K562 (cell line): ENCODE measurements at regions not wholly inside any gene's neighbourhood (a gene's known extent, or its start where the extent isn't known, plus 50 kb on each side); places are given as distances from the start of the nearest gene placed in this dataset.

ENCODE experiments used
- EHMT2 ChIP-seq: fragments of 450-650 bp; IDR thresholded peaks from 2 replicates; pipeline ENCODE4 v1.6.1; 2018; ENCODE audit warnings: antibody characterized with exemption
- PHB ChIP-seq: fragments of 250-450 bp; sonication (Bioruptor Pico); IDR thresholded peaks from 2 replicates; pipeline ENCODE4 v1.5.0; 2021
- RHOXF2B ChIP-seq: fragments of 250-450 bp; sonication (Bioruptor Pico); conservative IDR thresholded peaks from 2 replicates; pipeline ENCODE4 v1.5.1; 2021
- XRCC4 ChIP-seq: IDR thresholded peaks from one replicate; pipeline ENCODE4 v1.6.1; 2011; ENCODE audit not compliant: insufficient read depth, insufficient read length; ENCODE audit errors: extremely low read depth
- ZNF224 ChIP-seq: sonication (generic); formaldehyde crosslinking; IDR thresholded peaks from 2 replicates; pipeline ENCODE4 v1.8.0; 2022; ENCODE audit warnings: mild to moderate bottlenecking, missing genetic modification reagents
- TF ChIP-seq, protein P1 (sequence below), 2 experiments: fragments of 450-650 bp; IDR thresholded peaks; 2 replicates each; pipeline ENCODE4 v1.6.1; 2016; ENCODE audit warnings: mild to moderate bottlenecking in 2 of 2, borderline replicate concordance in 1 of 2, low read depth in 1 of 2, moderate library complexity in 1 of 2
- TF ChIP-seq, protein P2 (sequence below): fragments of 450-650 bp; formaldehyde crosslinking; IDR thresholded peaks from 2 replicates; pipeline ENCODE4 v1.4.0; 2020; ENCODE audit warnings: mild to moderate bottlenecking, mixed read lengths
- TF ChIP-seq, protein P3 (sequence below): sonication (generic); formaldehyde crosslinking; IDR thresholded peaks from 2 replicates; pipeline ENCODE4 v1.8.0; 2022; ENCODE audit warnings: mild to moderate bottlenecking, missing genetic modification reagents, borderline replicate concordance
- TF ChIP-seq, protein P4 (sequence below): fragments of 450-650 bp; formaldehyde crosslinking; IDR thresholded peaks from 2 replicates; pipeline ENCODE4 v1.4.0; 2022; ENCODE audit warnings: missing genetic modification characterization
- TF ChIP-seq, protein P5 (sequence below), 3 experiments: fragments of 200-800 bp in 1 of 3; fragments of 250-450 bp in 1 of 3; fragments of 450-650 bp in 1 of 3; sonication (Bioruptor Pico) in 1 of 3; sonication (Bioruptor generic) in 1 of 3; formaldehyde crosslinking in 1 of 3; IDR thresholded peaks; 2 replicates each; pipeline versions ENCODE4 v1.6.1 to v1.8.0; 2016 to 2022; ENCODE audit warnings: mild to moderate bottlenecking in 2 of 3, missing genetic modification characterization in 2 of 3, missing compliant biosample characterization in 1 of 3, moderate library complexity in 1 of 3

DNA sequence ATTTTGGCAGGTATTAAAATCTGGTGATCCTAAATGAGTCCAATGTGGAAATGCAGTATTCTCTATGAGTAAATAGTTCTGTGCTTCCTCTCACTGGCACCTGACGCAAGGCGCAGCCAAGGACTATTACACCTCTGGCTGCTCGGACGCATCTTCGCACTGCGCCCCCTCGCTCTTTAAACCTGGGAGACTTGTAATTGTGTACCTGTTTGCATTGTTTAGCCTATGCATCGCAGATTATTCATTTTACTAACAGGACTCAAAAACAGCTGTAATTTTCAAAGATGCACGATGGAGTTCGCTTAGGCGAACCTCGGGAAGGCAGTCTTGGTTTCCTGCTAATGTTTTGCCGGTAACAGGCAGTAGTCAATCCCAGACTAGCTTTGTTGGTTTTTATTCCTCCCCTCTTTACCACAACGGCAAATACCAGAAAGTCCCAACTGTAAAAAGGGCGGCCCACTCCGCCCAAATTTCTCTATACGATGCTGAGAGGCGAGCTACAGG lies 113.2 kb downstream of the KCNRG start (continued):
- TF ChIP-seq, protein P1, sequence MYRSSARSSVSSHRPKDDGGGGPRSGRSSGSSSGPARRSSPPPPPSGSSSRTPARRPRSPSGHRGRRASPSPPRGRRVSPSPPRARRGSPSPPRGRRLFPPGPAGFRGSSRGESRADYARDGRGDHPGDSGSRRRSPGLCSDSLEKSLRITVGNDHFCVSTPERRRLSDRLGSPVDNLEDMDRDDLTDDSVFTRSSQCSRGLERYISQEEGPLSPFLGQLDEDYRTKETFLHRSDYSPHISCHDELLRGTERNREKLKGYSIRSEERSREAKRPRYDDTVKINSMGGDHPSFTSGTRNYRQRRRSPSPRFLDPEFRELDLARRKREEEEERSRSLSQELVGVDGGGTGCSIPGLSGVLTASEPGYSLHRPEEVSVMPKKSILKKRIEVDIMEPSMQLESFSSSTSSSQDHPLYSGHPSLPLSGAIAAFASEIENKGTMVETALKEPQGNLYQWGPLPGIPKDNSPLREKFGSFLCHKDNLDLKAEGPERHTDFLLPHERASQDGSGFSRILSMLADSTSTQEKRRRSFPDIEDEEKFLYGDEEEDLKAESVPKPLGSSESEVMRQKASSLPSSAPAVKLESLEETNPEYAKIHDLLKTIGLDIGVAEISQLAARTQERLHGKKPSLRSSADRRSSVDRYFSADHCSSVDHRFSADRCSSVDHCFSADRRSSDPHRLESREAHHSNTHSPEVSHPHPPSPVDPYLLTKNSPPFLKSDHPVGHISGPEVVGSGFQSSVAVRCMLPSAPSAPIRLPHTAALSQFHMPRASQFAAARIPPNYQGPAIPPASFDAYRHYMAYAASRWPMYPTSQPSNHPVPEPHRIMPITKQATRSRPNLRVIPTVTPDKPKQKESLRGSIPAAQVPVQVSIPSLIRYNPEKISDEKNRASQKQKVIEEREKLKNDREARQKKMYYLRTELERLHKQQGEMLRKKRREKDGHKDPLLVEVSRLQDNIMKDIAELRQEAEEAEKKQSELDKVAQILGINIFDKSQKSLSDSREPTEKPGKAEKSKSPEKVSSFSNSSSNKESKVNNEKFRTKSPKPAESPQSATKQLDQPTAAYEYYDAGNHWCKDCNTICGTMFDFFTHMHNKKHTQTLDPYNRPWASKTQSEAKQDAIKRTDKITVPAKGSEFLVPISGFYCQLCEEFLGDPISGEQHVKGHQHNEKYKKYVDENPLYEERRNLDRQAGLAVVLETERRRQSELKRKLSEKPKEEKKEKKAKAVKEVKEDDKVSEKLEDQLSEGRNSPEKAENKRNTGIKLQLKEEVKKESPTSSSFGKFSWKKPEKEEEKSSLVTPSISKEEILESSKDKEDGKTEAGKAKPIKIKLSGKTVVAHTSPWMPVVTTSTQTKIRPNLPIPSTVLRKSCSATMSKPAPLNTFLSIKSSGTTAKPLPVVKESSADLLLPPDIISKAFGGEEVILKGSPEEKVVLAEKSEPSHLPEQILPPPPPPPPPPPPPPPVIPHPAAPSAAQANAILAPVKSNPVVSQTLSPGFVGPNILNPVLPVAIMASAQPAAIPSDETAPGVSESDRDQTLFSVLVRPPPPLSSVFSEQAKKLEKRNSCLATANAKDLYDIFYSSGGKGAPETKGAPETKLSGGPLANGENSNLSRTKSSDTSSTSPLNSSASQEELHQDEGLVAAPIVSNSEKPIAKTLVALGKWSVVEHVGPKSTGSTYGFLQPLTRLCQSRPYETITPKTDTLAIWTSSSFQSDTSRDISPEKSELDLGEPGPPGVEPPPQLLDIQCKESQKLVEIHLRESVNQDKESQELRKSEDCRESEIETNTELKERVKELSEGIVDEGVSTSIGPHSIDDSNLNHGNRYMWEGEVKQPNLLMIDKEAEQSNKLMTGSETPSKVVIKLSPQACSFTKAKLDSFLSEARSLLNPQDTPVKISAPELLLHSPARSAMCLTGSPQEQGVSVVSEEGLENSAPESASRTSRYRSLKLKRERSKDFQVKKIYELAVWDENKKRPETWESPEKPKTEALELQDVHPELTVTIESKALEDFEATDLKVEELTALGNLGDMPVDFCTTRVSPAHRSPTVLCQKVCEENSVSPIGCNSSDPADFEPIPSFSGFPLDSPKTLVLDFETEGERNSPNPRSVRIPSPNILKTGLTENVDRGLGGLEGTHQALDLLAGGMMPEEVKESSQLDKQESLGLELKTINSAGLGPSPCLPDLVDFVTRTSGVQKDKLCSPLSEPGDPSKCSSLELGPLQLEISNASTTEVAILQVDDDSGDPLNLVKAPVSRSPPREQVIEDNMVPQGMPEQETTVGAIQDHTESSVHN (IDR thresholded peaks at IDR 0.05; ENCODE audit: borderline replicate concordance in 1 of 2, low read depth in 1 of 2) = no peak
- TF ChIP-seq, protein P2, sequence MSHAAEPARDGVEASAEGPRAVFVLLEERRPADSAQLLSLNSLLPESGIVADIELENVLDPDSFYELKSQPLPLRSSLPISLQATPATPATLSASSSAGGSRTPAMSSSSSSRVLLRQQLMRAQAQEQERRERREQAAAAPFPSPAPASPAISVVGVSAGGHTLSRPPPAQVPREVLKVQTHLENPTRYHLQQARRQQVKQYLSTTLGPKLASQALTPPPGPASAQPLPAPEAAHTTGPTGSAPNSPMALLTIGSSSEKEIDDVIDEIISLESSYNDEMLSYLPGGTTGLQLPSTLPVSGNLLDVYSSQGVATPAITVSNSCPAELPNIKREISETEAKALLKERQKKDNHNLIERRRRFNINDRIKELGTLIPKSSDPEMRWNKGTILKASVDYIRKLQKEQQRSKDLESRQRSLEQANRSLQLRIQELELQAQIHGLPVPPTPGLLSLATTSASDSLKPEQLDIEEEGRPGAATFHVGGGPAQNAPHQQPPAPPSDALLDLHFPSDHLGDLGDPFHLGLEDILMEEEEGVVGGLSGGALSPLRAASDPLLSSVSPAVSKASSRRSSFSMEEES = no peak
- TF ChIP-seq EHMT2 (no peak), RHOXF2B (CRISPR knock-in tag) (no peak), PHB (no peak), XRCC4 (no peak), ZNF224 (no peak)
- TF ChIP-seq, protein P3, sequence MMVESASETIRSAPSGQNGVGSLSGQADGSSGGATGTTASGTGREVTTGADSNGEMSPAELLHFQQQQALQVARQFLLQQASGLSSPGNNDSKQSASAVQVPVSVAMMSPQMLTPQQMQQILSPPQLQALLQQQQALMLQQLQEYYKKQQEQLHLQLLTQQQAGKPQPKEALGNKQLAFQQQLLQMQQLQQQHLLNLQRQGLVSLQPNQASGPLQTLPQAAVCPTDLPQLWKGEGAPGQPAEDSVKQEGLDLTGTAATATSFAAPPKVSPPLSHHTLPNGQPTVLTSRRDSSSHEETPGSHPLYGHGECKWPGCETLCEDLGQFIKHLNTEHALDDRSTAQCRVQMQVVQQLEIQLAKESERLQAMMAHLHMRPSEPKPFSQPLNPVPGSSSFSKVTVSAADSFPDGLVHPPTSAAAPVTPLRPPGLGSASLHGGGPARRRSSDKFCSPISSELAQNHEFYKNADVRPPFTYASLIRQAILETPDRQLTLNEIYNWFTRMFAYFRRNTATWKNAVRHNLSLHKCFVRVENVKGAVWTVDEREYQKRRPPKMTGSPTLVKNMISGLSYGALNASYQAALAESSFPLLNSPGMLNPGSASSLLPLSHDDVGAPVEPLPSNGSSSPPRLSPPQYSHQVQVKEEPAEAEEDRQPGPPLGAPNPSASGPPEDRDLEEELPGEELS (CRISPR knock-in tag) = no peak
- TF ChIP-seq, protein P4, sequence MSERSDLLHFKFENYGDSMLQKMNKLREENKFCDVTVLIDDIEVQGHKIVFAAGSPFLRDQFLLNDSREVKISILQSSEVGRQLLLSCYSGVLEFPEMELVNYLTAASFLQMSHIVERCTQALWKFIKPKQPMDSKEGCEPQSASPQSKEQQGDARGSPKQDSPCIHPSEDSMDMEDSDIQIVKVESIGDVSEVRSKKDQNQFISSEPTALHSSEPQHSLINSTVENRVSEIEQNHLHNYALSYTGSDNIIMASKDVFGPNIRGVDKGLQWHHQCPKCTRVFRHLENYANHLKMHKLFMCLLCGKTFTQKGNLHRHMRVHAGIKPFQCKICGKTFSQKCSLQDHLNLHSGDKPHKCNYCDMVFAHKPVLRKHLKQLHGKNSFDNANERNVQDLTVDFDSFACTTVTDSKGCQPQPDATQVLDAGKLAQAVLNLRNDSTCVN = no peak
- TF ChIP-seq, protein P5, sequence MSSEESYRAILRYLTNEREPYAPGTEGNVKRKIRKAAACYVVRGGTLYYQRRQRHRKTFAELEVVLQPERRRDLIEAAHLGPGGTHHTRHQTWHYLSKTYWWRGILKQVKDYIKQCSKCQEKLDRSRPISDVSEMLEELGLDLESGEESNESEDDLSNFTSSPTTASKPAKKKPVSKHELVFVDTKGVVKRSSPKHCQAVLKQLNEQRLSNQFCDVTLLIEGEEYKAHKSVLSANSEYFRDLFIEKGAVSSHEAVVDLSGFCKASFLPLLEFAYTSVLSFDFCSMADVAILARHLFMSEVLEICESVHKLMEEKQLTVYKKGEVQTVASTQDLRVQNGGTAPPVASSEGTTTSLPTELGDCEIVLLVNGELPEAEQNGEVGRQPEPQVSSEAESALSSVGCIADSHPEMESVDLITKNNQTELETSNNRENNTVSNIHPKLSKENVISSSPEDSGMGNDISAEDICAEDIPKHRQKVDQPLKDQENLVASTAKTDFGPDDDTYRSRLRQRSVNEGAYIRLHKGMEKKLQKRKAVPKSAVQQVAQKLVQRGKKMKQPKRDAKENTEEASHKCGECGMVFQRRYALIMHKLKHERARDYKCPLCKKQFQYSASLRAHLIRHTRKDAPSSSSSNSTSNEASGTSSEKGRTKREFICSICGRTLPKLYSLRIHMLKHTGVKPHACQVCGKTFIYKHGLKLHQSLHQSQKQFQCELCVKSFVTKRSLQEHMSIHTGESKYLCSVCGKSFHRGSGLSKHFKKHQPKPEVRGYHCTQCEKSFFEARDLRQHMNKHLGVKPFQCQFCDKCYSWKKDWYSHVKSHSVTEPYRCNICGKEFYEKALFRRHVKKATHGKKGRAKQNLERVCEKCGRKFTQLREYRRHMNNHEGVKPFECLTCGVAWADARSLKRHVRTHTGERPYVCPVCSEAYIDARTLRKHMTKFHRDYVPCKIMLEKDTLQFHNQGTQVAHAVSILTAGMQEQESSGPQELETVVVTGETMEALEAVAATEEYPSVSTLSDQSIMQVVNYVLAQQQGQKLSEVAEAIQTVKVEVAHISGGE (CRISPR knock-in tag; IDR thresholded peaks at IDR 0.05) = no peak
